Endodermal cell (in vitro differentiated cells): ENCODE measurements at regions not wholly inside any gene's neighbourhood (a gene's known extent, or its start where the extent isn't known, plus 50 kb on each side); places are given as distances from the start of the nearest gene placed in this dataset.

Experiments used
- DNase-seq: peaks from one replicate; pipeline ENCODE4 v3.0.0-alpha.2; 2017
- H3K27ac ChIP-seq: 2 replicates; pipeline ENCODE4 v1.5.1; 2013; ENCODE audit warnings: mild to moderate bottlenecking, low read depth, low read length, moderate library complexity
- H3K27me3 ChIP-seq: 2 replicates; pipeline ENCODE4 v1.6.1; 2013; ENCODE audit warnings: mild to moderate bottlenecking, low read length, moderate library complexity; ENCODE audit not compliant: insufficient read depth, control insufficient read depth, poor library complexity, severe bottlenecking
- H3K36me3 ChIP-seq: 2 replicates; pipeline ENCODE4 v1.7.0; 2013; ENCODE audit warnings: mild to moderate bottlenecking, low read length, moderate library complexity; ENCODE audit not compliant: control insufficient read depth, insufficient read depth
- H3K4me1 ChIP-seq: one replicate; pipeline ENCODE4 v1.7.0; 2013; ENCODE audit warnings: low read length; ENCODE audit not compliant: control insufficient read depth, insufficient read depth
- H3K4me3 ChIP-seq: 2 replicates; pipeline ENCODE4 v1.5.1; 2013; ENCODE audit warnings: mild to moderate bottlenecking, low read length, moderate library complexity
- H3K9ac ChIP-seq: 2 replicates; pipeline ENCODE4 v1.6.1; 2013; ENCODE audit warnings: mild to moderate bottlenecking, low read length, moderate library complexity; ENCODE audit not compliant: poor library complexity, severe bottlenecking; ENCODE audit errors: extremely low read depth
- H3K9me3 ChIP-seq: 2 replicates; pipeline ENCODE4 v1.6.1; 2013; ENCODE audit warnings: mild to moderate bottlenecking, low read length, moderate library complexity; ENCODE audit not compliant: control insufficient read depth
- H3K27ac Mint-ChIP-seq: 2 replicates; pipeline ENCODE4 v1.8.0; 2020; ENCODE audit warnings: mixed read lengths
- H3K27me3 Mint-ChIP-seq: 2 replicates; pipeline ENCODE4 v1.8.0; 2021; ENCODE audit warnings: mild to moderate bottlenecking, mixed read lengths; ENCODE audit not compliant: insufficient read depth
- H3K36me3 Mint-ChIP-seq: 2 replicates; pipeline ENCODE4 v1.8.0; 2020; ENCODE audit warnings: low read depth, mixed read lengths
- H3K4me1 Mint-ChIP-seq: 2 replicates; pipeline ENCODE4 v1.8.0; 2020; ENCODE audit warnings: mixed read lengths
- H3K4me3 Mint-ChIP-seq: 2 replicates; pipeline ENCODE4 v1.8.0; 2020; ENCODE audit warnings: mild to moderate bottlenecking, moderate library complexity, mixed read lengths
- H3K9me3 Mint-ChIP-seq: 2 replicates; pipeline ENCODE4 v1.8.0; 2020; ENCODE audit warnings: mild to moderate bottlenecking, mixed read lengths
- WGBS, 2 experiments: methylation state at CpG; one replicate each; pipeline versions ENCODE4 v1.1.5 to v1.1.7; 2013; ENCODE audit warnings: missing lambda C conversion rate in 2 of 2, mixed read lengths in 1 of 2; ENCODE audit not compliant: insufficient coverage in 1 of 2, insufficient read length in 1 of 2; 5-methylcytosine and 5-hydroxymethylcytosine counted together
- TF ChIP-seq, protein P1 (sequence below): fragments of 200-600 bp; sonication (generic); conservative IDR thresholded peaks from 2 replicates; pipeline ENCODE4 v1.5.0; 2021; ENCODE audit warnings: antibody characterized with exemption, mild to moderate bottlenecking

GRCh38 chr1:116205941-116206679 lies 94.9 kb downstream of the MAB21L3 start:
- no peaks in the 10 kb centered on the region for H3K36me3 Mint-ChIP-seq
- 79 to 83% methylated on average over 3 of the region's 3 CpGs for WGBS, 2 experiments

GRCh38 chr1:116207126-116207735 lies 96.0 kb downstream of the MAB21L3 start:
- 88 to 100% methylated on average over 1 to 4 of the region's 4 CpGs for WGBS, 2 experiments
- no peak for DNase-seq
- Histone ChIP-seq H3K27me3 (peaks cover 20% of the 10 kb centered on the region), H3K4me3 (no peak overlapping the region), H3K4me1 (no peaks in the 10 kb centered on the region), H3K9ac (no peak overlapping the region), H3K36me3 (no peaks in the 10 kb centered on the region), H3K9me3 (no peaks in the 10 kb centered on the region), H3K27ac (no peak overlapping the region)
- Mint-ChIP-seq H3K27ac (no peak overlapping the region), H3K4me3 (no peak overlapping the region), H3K4me1 (no peaks in the 10 kb centered on the region), H3K27me3 (peaks cover 5% of the 10 kb centered on the region), H3K9me3 (no peaks in the 10 kb centered on the region), H3K36me3 (no peaks in the 10 kb centered on the region)
- TF ChIP-seq, protein P1, sequence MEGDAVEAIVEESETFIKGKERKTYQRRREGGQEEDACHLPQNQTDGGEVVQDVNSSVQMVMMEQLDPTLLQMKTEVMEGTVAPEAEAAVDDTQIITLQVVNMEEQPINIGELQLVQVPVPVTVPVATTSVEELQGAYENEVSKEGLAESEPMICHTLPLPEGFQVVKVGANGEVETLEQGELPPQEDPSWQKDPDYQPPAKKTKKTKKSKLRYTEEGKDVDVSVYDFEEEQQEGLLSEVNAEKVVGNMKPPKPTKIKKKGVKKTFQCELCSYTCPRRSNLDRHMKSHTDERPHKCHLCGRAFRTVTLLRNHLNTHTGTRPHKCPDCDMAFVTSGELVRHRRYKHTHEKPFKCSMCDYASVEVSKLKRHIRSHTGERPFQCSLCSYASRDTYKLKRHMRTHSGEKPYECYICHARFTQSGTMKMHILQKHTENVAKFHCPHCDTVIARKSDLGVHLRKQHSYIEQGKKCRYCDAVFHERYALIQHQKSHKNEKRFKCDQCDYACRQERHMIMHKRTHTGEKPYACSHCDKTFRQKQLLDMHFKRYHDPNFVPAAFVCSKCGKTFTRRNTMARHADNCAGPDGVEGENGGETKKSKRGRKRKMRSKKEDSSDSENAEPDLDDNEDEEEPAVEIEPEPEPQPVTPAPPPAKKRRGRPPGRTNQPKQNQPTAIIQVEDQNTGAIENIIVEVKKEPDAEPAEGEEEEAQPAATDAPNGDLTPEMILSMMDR, result no peak

More at GRCh38 chr1:116205941-116206679, 94.9 kb downstream of the MAB21L3 start:
- DNase-seq, result no peak
- Histone ChIP-seq H3K27ac (no peak overlapping the region), H3K36me3 (no peaks in the 10 kb centered on the region), H3K9me3 (no peaks in the 10 kb centered on the region), H3K4me1 (no peaks in the 10 kb centered on the region), H3K4me3 (no peak overlapping the region), H3K9ac (no peak overlapping the region), H3K27me3 (peaks cover 27% of the 10 kb centered on the region)
- Mint-ChIP-seq H3K4me3 (no peak overlapping the region), H3K27ac (no peak overlapping the region), H3K27me3 (peaks cover 10% of the 10 kb centered on the region), H3K4me1 (no peaks in the 10 kb centered on the region), H3K9me3 (no peaks in the 10 kb centered on the region)
- TF ChIP-seq, protein P1, result no peak

- Histone ChIP-seq H3K9ac (no peak overlapping the region), H3K4me3 (no peak overlapping the region), H3K27me3 (peaks cover 13% of the 10 kb centered on the region), H3K9me3 (peaks cover 5% of the 10 kb centered on the region), H3K27ac (no peak overlapping the region), H3K4me1 (no peaks in the 10 kb centered on the region), H3K36me3 (no peaks in the 10 kb centered on the region)
- Mint-ChIP-seq H3K9me3 (no peaks in the 10 kb centered on the region), H3K4me1 (no peaks in the 10 kb centered on the region), H3K27ac (no peak overlapping the region), H3K36me3 (no peaks in the 10 kb centered on the region), H3K27me3 (peaks cover 2% of the 10 kb centered on the region), H3K4me3 (no peak overlapping the region)
- TF ChIP-seq, protein P1, result no peak
- DNase-seq, result no peak
- WGBS, 2 experiments, result 91 to 93% methylated on average over 6 of the region's 6 CpGs
Measured at GRCh38 chr1:116208136-116208535, 96.9 kb downstream of the MAB21L3 start.
